HG02763 (cell line): ENCODE measurements at regions not wholly inside any gene's neighbourhood (a gene's known extent, or its start where the extent isn't known, plus 50 kb on each side); places are given as distances from the start of the nearest gene placed in this dataset.

Source experiments
- ATAC-seq: cut with Tn5 transposase; IDR thresholded peaks from one replicate; pipeline ENCODE4 v1.9.1; 2021; ENCODE audit warnings: mild to moderate bottlenecking, moderate library complexity; ENCODE audit not compliant: unreplicated experiment

- no peak for ATAC-seq
Measured at GRCh38 chr1:106608841-106609240, 447.6 kb upstream of the PRMT6 start.

- no peak for ATAC-seq
Measured at GRCh38 chr1:106613068-106613467, 443.4 kb upstream of the PRMT6 start.

- no peak for ATAC-seq
Measured at GRCh38 chr1:106613861-106614260, 442.6 kb upstream of the PRMT6 start.

- ATAC-seq, result no peak
Measured at GRCh38 chr1:106615473-106615872, 441.0 kb upstream of the PRMT6 start.

GRCh38 chr1:106619080-106619826 is 437.2 kb upstream of the PRMT6 start:
- no peak for ATAC-seq

- ATAC-seq, result no peak
Measured at GRCh38 chr1:106619827-106620134, 436.7 kb upstream of the PRMT6 start.

GRCh38 chr1:106620521-106620954 is 435.9 kb upstream of the PRMT6 start:
- no peak for ATAC-seq

GRCh38 chr1:106621853-106622252 is 434.6 kb upstream of the PRMT6 start:
- ATAC-seq, result no peak

GRCh38 chr1:106637566-106637965 is 418.9 kb upstream of the PRMT6 start:
- ATAC-seq, result no peak

GRCh38 chr1:106646261-106646784 is 410.2 kb upstream of the PRMT6 start:
- no peak for ATAC-seq

GRCh38 chr1:106646816-106647215 is 409.7 kb upstream of the PRMT6 start:
- ATAC-seq, result no peak

GRCh38 chr1:106651028-106651762 is 405.3 kb upstream of the PRMT6 start:
- no peak for ATAC-seq

GRCh38 chr1:106659490-106660244 is 396.8 kb upstream of the PRMT6 start:
- ATAC-seq, result no peak

GRCh38 chr1:106675558-106675957 is 380.9 kb upstream of the PRMT6 start:
- ATAC-seq, result no peak

- ATAC-seq, result no peak
Measured at GRCh38 chr1:106676021-106676420, 380.5 kb upstream of the PRMT6 start.

- ATAC-seq, result no peak
Measured at GRCh38 chr1:106677181-106677580, 379.3 kb upstream of the PRMT6 start.

GRCh38 chr1:106677721-106678120 is 378.8 kb upstream of the PRMT6 start:
- no peak for ATAC-seq

- ATAC-seq, result no peak
Measured at GRCh38 chr1:106678279-106679050, 378.0 kb upstream of the PRMT6 start.

- ATAC-seq, result no peak
Measured at GRCh38 chr1:106680216-106680615, 376.3 kb upstream of the PRMT6 start.

- no peak for ATAC-seq
Measured at GRCh38 chr1:106680776-106681344, 375.6 kb upstream of the PRMT6 start.
